ENCODE measurements at regions not wholly inside any gene's neighbourhood (a gene's known extent, or its start where the extent isn't known, plus 50 kb on each side); places are given as distances from the start of the nearest gene placed in this dataset.

DNA sequence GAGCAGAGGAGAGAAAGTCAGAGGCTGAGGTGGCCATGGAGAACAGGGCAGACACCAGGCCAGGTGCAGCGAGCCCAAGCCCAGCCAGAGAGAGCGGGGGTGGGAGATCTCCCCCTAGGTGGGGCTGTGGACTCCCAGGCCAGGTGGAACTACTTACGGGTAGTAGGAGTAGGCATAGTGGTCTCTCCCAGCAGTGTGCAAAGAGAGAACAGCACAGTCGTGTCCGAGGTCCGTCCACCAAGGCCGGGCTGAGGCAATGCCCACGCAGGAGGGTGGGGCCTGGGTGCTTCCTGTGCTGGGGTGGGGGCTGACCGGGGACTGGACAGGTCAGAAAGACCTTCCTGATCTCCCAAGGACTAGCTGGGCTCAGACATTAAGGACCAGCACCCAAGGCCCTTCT is 263.7 kb downstream of the PTPRU start:
- no peak overlapping the region for H3K4me3 ChIP-seq (ENCODE audit: low read depth, low read length)
- TF ChIP-seq, protein P1, sequence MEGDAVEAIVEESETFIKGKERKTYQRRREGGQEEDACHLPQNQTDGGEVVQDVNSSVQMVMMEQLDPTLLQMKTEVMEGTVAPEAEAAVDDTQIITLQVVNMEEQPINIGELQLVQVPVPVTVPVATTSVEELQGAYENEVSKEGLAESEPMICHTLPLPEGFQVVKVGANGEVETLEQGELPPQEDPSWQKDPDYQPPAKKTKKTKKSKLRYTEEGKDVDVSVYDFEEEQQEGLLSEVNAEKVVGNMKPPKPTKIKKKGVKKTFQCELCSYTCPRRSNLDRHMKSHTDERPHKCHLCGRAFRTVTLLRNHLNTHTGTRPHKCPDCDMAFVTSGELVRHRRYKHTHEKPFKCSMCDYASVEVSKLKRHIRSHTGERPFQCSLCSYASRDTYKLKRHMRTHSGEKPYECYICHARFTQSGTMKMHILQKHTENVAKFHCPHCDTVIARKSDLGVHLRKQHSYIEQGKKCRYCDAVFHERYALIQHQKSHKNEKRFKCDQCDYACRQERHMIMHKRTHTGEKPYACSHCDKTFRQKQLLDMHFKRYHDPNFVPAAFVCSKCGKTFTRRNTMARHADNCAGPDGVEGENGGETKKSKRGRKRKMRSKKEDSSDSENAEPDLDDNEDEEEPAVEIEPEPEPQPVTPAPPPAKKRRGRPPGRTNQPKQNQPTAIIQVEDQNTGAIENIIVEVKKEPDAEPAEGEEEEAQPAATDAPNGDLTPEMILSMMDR (IDR thresholded peaks at IDR 0.05; ENCODE audit: borderline replicate concordance, insufficient read depth, low read depth, low read length) = no peak

DNA sequence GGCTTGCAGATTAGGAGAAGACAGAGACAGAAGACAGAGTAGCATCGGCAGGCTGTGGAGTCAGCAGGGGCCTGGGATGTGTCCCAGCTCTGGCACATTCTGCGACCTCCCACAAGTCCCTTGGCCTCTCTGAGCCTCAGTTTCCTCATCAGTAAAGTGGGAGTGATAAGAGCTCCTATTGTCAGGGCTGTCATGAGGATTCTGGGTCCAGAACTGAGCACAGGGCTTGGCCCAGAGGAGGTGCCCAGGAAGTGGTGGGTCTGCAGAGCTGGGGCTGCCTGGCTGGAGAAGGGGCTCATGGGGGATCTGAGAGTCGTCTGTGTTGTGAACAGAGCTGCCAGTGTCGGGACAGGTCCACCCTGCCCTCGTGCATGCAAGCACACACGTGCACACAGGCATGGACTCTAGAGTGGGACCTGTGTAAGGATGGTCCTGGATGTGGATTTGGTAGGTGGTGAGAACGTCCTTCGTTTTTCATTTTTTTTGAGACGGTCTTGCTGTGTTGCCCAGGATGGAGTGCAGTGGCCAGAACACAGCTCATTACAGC is 262.9 kb downstream of the PTPRU start:
- H3K4me3 ChIP-seq (ENCODE audit: low read depth, low read length) = no peak overlapping the region
- TF ChIP-seq, protein P1 (IDR thresholded peaks at IDR 0.05; ENCODE audit: borderline replicate concordance, insufficient read depth, low read depth, low read length) = no peak

DNA sequence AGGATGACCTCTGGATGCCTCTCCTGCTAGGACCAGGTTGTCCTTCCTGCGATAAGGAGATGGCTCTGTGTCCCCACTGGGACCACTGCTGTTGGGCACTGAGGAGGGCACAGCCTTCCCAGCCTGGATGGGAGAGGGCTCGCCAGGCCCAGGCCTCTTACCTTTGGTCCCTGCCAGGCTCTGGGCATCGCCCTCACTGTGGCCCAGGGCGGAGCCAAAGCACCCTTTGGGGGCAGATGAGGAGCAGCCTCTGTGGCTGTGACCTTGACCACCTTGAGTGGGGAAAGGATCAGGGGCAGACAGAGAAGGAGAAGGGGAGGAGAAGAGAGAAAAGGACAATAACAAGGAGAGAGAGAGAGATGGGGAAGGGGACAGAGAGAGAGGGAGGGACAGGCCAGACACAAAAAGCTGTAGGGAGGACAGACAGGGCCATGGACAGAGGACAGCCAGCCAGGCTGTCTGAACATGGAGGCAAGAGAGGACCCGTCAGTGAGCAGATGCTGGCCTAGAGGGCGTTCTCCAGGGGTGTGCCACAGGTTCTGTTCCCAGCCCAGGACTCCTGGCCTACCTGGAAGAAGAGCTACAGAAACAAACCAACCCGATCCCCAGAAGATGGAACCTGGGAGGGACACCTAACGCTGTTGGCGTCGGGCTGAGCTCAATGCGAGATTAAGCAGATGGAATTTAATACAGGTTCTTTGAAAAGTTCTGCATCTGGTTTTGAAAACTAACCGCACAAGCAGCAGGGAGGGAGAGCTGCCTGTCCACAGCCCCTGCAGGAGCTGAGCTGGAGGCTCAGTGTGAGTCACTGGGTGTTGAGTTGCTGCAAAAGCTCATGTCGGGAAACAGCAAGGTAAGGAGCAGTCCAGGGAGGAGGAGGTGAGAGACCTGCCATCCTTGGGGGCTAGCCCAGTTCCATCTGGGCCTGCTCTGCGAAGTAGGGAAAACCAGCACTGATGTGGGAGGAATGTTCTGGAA is 262.1 kb downstream of the PTPRU start:
- H3K4me3 ChIP-seq (ENCODE audit: low read depth, low read length) = no peak overlapping the region
- TF ChIP-seq, protein P1 (IDR thresholded peaks at IDR 0.05; ENCODE audit: borderline replicate concordance, insufficient read depth, low read depth, low read length) = no peak

DNA sequence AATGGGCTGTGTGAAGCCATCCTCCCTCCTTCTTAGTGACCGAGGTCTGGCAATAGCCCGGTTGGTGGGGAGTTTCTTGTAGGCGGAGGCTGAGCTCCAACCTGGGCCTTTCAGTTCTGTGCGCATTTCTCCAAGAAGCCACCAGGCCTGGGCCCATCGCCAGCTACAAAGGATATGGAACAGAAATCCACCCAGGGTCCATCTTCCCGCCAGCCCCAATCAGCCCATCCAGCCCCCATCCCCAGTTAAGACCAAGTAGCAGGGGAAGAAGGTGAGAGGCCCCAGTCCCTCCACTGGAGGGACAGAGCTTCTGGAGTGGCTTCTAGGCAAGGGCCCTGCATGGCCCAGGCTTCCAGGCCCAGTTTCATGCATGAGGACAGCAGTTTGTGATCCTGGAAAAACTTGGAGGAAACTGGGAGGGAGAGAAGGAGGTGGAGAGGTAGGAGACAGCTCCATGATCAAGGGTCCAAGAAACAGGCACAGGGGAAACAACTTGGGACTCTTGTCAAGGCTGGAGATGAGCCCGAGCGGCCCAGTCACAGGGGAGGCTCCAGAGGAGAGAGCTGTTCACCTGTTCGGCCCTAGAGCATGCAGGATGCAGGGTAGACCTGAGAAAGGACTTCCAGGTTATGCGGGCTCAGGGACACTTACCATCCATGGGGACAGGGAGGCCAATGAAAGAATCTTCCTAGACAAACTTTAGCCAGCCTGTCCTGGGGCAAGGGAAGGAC is 261.2 kb downstream of the PTPRU start:
- H3K4me3 ChIP-seq (ENCODE audit: low read depth, low read length) = no peak overlapping the region
- TF ChIP-seq, protein P1 (IDR thresholded peaks at IDR 0.05; ENCODE audit: borderline replicate concordance, insufficient read depth, low read depth, low read length) = no peak

DNA sequence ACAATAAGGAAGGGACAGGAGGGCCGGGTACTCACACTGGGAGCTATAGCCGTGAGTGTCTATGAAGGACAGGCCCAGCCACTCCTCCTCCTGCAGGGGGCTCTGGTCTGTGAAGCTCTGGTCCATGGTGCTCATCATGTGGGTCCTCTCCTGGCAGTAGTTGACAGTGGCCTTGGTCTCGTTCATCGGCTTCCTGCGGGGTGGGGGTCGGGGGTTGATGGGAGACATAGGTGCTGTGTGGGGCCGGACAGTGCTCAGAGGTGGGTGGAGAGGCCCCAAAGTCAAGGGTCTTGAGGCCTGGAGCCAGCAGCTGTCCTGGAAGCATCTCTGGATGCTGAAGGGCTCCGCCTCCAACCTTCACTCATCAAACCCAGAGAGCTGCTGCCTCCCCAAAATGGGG is 260.4 kb downstream of the PTPRU start:
- TF ChIP-seq, protein P1 (IDR thresholded peaks at IDR 0.05; ENCODE audit: borderline replicate concordance, insufficient read depth, low read depth, low read length) = no peak
- no peak overlapping the region for H3K4me3 ChIP-seq (ENCODE audit: low read depth, low read length)

DNA sequence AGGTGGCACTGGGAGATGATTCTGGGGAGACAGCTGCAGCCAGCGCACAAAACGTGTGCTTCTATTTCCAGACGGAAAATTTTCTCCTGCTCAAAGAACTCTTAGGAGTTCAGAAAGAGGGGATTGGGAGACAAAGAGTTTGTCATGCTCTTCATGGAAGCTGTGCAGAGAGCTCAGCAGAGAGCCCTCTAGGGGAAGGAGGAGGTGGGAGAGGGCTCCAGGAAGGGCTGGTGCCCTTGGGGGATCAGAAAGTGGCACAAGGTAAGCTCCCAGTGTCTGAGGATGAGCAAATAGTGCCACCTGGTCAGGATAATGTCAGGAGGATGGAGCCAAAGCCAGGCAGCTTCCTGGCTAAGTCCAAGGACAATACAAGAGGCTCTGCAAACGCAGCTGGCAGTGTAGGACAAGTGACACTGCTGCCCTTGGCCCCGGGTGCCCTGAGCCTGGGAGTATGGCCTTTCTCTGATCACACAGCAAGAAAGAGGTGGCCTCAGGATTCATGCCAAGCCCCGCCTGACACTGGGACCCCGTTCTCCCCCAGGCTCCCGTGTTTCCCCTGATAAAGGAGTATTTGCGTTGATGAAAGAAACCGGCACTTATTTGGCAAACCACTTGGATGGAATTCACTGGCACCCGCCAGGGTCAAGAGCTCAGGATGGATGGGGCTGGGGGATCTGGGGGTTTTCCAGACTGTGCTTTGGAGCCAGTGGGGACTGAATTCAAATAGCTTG is 254.0 kb downstream of the PTPRU start:
- TF ChIP-seq, protein P1 (IDR thresholded peaks at IDR 0.05; ENCODE audit: borderline replicate concordance, insufficient read depth, low read depth, low read length) = no peak
- no peak overlapping the region for H3K4me3 ChIP-seq (ENCODE audit: low read depth, low read length)

Measured in GM12875 (cell line).